Fibroblast of peridontal ligament (primary cell): ENCODE measurements at regions not wholly inside any gene's neighbourhood (a gene's known extent, or its start where the extent isn't known, plus 50 kb on each side); places are given as distances from the start of the nearest gene placed in this dataset.

ENCODE experiments used
- DNase-seq: peaks from one replicate; pipeline ENCODE4 v3.0.0-alpha.2; 2010; ENCODE audit errors: extremely low read depth

DNA sequence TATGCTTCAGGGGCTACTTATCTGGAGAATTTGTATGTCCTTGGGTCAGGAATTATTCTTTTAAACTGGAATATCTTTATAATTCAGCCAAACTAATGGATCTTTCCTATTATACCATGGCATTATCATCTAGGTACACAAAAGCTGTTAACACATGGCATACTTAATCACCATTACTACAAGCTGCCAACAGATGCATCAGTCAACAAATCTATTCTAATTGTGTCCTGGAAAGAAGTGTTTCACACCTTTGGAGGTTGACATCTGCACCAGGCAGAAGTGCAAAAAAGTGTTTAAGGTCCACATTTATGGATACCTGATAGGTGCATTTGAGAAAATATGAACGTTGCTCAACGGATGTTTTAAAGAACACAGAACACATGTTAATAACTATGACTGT is 470.2 kb upstream of the ADGRL2 start:
- DNase-seq: no peak

DNA sequence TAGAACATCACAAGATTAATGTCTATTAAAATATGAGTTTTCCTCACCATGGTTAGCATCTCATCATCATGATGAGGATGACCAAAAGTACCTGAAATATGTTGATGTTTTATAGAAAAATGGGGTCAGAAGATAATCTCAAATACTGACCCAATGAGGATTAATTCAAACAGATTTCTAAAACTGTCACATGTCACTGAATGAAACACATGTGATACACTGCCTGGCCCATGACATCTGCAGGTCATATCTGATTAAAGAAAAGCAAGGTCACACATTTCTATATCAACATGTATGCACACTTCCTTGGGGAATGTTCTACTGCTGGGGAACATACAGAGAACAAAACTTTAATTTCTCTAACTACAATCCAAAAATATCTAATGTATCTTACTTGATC is 470.6 kb upstream of the ADGRL2 start:
- no peak for DNase-seq

DNA sequence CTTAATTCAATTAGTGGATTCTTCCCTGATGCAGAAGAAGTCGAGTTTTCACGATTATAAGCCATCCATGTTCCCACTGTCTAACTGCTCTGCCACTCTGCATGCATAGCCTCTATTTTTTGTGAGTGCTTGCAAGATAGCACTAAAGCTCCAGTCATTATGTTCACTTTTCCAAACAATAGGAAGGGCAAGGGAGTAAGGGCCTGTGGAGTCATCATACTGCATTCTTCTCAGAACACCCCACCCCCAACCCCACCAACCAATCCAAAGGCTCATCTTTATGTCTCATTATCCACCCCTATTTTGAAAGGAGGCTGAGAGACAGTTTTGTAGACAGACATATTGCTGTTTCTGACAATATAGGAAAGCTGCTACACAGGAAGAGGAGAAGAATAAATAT is 471.7 kb upstream of the ADGRL2 start:
- DNase-seq: no peak

DNA sequence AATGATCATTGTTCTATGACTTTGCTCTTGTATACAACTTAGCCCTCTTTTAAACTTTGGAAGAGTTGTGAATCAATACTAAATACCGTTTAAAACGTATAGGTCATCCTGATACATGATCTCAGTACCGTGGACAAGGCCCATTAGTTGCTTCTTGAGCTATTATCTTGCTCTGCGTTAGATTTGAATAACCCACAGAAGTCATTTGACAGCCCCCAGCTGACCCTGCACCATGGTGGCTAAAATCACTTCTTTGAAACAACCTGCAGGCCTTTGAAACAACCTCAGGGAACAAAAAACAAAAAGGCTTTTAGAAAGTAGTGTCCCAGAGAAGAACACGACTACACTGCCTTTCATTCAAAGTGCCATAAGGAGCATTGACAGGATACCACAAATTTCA is 473.0 kb upstream of the ADGRL2 start:
- DNase-seq: no peak

DNA sequence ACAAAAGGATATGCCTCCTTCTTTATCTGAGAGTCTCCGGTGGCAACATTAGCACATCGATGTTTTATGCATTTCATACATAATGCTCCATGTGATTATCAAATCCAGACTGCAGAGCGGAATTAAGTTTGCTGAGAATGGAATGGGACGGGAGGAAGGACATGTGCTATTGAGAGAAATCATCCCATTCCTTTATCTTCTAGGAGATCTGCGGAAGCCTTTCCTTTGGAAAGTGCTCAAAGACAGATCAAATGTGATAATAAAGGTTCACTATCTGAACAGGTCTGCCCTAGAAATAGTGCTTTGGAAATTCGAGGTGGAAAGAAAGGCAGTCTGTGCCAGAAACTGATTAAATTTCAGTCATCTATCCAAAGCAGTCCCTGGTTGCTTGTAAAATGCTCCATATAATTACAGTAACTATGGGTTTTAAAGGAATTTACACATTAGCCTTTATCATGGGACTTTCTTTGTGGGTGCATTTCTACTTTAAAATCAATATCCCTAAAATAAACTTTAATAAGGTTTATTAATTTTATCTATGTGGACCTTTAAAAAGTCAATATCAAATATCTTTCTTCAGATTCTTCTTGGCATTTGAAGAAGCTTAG is 473.5 kb upstream of the ADGRL2 start:
- DNase-seq: no peak

DNA sequence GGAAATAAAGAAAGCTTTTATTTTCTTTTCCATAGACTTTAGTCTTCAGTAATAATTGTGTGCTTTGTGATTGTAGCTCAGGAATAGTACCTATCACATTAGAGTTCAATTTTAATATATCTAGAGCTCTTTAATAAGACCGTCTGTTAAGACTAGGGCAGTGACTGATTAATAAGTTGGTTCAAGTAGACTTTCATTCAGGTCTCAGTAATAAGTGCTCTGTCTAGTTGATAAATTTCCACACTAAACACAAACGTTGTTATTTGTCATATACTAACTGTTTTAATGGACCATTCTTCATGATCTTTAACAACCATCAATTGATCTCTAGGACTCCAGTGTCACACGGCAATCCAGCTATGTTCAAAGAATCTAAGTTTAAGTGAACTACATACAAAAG is 474.5 kb upstream of the ADGRL2 start:
- DNase-seq: no peak

- DNase-seq: no peak
These were observed 475.3 kb upstream of the ADGRL2 start for GRCh38 chr1:81325397-81325796.

DNA sequence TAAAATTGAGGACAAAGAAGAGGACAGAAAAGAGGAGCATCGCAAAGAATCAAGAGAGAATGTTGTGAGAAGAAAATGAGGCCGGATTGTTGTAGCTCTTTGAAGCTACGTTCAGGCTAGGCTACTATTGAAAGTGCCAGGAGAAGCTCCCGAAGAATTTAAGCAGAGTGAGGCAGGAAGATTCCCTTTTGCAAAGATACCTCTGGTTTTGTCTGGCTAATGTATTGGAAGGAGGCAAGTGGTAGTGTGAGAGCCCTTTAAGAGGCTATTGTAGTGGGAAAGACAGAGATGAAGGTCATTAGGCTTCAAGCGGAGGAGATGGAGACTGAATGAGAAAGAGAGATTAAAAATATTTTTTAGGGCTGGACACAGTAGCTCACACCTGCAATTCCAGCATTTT is 476.9 kb upstream of the ADGRL2 start:
- DNase-seq: no peak

GRCh38 chr1:81317191-81317590 is 483.5 kb upstream of the ADGRL2 start:
- no peak for DNase-seq

GRCh38 chr1:81314513-81315233 is 486.1 kb upstream of the ADGRL2 start:
- DNase-seq: no peak

DNA sequence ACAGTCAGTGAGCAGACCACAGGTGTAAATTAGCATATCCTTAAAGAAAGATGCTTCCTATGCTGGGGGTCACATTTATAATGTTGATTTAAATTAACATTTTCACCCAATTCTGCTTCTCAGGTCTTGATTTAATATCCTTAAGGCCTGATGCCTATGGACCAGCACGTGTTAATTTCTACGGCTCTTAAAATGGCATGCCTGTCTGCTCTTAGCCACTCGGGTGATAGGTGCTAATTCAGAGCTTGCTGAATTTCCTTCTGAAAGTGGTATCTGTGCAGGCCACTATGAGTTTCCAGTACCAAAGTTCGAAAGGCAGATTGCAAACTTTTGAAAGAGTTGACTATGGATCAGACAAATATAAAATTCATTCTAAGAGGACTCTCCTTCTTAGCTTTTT is 487.4 kb upstream of the ADGRL2 start:
- no peak for DNase-seq

GRCh38 chr1:81312272-81312754 is 488.4 kb upstream of the ADGRL2 start:
- DNase-seq: no peak

- DNase-seq: no peak
These were observed 490.5 kb upstream of the ADGRL2 start for GRCh38 chr1:81310250-81310649.

GRCh38 chr1:81308191-81308590 is 492.5 kb upstream of the ADGRL2 start:
- no peak for DNase-seq

DNA sequence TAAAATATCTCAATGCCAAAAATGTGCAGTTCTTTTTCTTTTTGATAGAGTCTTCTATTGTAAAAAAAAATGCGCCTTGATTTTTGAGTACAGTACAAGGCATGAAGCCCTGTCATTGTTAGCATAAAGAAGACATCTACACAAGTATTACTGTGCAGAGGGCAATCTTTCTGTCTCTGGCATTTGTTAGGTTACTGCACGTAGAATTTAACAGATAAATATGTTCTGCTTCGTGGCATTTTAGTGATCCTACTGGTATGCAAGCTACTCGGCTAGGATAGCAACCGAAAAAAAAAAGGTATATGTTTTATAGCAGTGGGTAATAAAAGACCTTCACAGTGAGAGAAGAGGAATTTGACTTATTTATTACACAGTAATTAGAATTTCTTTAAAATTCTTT is 492.9 kb upstream of the ADGRL2 start:
- DNase-seq: no peak

- peak; percentile 84 for DNase-seq
These were observed 494.7 kb upstream of the ADGRL2 start for GRCh38 chr1:81305997-81306452.

GRCh38 chr1:81304187-81304586 is 496.5 kb upstream of the ADGRL2 start:
- peak; percentile 69 for DNase-seq

DNA sequence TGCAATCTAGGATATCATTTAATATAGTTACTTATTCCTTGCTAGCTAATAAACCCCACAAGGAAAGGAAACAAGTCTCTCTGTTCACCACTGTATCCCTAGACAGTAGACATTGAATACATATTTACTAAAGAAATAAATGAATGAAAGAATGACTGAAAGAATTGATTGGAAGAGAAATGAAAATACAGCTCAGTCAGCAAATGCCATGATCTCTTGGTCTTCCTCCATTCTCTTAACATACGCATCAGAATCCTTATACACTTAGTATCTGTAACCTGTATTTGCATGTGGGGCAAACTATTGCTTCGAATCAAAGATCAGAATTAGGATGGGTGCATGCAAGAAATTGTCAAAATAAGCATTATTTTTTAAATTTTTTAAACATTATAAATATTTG is 500.8 kb upstream of the ADGRL2 start:
- no peak for DNase-seq

DNA sequence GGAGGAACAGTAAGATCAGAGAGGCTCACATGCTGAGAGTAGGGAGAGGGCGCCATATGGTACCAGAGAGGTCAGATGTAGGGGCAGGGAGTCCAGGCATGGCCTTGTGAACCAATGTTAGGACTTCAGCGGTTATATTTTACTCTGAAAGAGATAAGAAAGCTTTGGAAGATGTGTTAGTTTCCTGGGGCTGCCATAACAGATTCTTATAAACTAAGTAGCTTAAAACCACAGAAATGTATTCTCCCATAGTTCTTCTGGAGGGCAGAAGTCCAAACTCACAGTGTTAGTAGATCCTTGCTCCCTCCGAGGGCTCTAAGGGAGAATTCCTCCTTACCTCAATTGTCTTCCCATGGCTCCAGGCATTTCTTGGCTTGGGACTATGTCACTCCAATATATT is 502.5 kb upstream of the ADGRL2 start:
- peak; percentile 51 for DNase-seq

GRCh38 chr1:81296601-81297000 is 504.1 kb upstream of the ADGRL2 start:
- DNase-seq: peak; percentile 97

DNA sequence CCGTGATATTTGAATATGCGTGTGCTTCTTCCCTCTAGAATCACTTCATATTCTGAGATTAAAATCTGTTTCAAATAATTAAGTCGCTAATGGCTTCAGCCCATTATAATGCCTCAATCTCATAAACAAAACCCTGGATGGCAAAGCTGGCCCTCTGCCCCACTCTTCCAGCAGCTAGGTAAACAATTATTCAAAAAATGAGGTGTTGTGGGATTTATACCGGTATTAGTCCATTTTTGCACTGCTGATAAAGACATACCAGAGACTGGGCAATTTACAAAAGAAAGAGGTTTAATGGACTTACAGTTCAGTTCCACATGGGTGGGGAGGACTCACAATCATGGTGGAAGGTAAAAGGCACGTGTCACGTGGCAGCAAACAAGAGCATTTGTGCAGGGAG is 510.4 kb upstream of the ADGRL2 start:
- no peak for DNase-seq

GRCh38 chr1:81288689-81289088 is 512.0 kb upstream of the ADGRL2 start:
- DNase-seq: no peak

DNA sequence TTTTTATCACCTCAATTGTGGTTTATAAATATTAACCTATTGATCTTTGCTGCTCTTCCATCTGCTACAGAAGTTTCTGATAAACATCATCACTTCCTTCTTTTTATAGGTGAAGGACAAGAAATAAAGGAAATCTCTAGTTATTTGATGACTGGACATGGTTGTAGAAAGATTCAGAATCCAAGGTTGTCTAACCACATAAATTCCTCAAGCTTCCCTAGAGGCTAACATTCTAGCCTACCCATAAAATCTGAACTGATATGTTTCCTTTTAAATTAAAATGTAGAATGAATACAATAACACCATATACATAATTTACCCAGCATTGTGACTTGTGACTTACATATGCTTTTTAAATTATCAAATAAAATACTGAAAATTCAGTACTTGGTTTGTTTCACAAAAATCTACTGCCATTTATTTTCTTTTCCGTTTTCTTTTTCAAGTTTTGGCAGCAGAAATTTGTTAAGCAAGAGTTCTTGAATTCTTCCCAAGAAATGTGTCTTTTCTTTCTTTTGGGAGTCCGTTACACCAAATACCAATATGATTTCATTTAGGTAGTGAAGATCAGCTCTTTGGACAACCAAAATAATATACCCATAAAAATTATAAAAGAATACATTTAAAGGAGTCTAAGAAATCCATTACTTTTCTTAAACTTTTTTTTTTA is 513.2 kb upstream of the ADGRL2 start:
- DNase-seq: peak; percentile 69
